ENCODE measurements at regions not wholly inside any gene's neighbourhood (a gene's known extent, or its start where the extent isn't known, plus 50 kb on each side); places are given as distances from the start of the nearest gene placed in this dataset.
A peak's percentile ranks its signal among the peaks of the same experiment; 100 is the strongest.

DNA sequence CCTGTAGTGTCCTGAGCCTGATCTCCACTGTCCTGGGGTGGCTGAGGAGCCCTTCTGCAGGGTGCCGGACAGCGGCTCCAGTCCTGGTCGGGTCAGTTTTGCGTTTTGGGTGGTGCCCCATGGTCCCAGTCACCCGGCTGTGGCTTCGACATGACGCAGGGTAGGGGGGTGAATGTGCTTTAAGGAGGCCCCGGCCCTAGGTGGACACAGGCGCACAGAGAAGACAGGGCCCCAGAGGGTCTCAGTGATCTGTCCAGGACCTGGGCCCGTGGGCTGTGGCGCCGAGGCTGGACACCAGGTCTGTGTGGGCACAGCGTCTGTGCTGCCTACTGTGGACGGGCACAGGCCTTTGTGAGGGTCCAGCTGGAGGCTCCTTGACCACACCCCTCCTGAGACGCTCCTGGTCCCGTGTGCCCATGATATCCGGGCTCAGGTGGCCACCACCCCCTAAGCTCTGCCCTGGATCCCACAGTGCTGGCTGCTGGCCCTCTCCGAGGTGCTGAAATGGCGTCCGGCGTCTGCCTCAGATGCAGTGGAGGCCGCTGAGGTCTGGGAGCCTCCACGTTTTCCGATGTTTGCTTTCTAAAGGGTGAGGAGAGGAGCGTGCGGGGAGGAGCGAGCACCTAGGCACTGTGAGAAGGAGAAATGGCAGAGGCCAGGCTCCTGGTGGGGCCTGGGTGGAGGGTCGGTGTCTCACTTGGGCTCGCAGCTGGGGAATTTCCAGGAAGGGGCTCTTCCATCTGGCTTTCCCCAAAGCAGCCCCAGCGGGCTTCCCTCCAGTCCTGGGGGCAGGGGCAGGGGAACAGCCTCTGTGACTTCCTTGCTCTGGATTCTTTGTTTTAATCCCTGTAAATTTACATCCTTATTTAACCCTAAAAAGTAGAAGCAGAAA, 56.1 kb upstream of the ACSF3 start (continued):
- TF ChIP-seq TEAD4 (CRISPR knock-in tag; IDR thresholded peaks at IDR 0.05) (peak; percentile 52; the same call in 1 of the 2 replicates), NFYB (CRISPR knock-in tag; conservative IDR thresholded peaks at IDR 0.05; ENCODE audit: low read depth) (peak; percentile 26; the same call in 1 of the 2 replicates), CREB1 (CRISPR knock-in tag; IDR thresholded peaks at IDR 0.05) (peak; percentile 58; the same call in 1 of the 2 replicates), CBFB (CRISPR knock-in tag; IDR thresholded peaks at IDR 0.05; ENCODE audit: low read depth) (no peak), ATF1 (CRISPR knock-in tag; IDR thresholded peaks at IDR 0.05) (0 out of 2 replicates have a peak, but pooled peaks have one; percentile 44), ESRRA (CRISPR knock-in tag; IDR thresholded peaks at IDR 0.05; ENCODE audit: borderline replicate concordance) (peak; percentile 76; the same call in 1 of the 2 replicates), PREB (CRISPR knock-in tag; IDR thresholded peaks at IDR 0.05; ENCODE audit: borderline replicate concordance) (0 out of 2 replicates have a peak, but pooled peaks have one; percentile 65), NR1H2 (CRISPR knock-in tag; IDR thresholded peaks at IDR 0.05) (no peak)
- TF ChIP-seq, protein P1, sequence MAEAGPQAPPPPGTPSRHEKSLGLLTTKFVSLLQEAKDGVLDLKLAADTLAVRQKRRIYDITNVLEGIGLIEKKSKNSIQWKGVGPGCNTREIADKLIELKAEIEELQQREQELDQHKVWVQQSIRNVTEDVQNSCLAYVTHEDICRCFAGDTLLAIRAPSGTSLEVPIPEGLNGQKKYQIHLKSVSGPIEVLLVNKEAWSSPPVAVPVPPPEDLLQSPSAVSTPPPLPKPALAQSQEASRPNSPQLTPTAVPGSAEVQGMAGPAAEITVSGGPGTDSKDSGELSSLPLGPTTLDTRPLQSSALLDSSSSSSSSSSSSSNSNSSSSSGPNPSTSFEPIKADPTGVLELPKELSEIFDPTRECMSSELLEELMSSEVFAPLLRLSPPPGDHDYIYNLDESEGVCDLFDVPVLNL (CRISPR knock-in tag; IDR thresholded peaks at IDR 0.05; ENCODE audit: borderline replicate concordance, low read depth) = peak; percentile 26; the same call in 1 of the 2 replicates
- TF ChIP-seq, protein P2, sequence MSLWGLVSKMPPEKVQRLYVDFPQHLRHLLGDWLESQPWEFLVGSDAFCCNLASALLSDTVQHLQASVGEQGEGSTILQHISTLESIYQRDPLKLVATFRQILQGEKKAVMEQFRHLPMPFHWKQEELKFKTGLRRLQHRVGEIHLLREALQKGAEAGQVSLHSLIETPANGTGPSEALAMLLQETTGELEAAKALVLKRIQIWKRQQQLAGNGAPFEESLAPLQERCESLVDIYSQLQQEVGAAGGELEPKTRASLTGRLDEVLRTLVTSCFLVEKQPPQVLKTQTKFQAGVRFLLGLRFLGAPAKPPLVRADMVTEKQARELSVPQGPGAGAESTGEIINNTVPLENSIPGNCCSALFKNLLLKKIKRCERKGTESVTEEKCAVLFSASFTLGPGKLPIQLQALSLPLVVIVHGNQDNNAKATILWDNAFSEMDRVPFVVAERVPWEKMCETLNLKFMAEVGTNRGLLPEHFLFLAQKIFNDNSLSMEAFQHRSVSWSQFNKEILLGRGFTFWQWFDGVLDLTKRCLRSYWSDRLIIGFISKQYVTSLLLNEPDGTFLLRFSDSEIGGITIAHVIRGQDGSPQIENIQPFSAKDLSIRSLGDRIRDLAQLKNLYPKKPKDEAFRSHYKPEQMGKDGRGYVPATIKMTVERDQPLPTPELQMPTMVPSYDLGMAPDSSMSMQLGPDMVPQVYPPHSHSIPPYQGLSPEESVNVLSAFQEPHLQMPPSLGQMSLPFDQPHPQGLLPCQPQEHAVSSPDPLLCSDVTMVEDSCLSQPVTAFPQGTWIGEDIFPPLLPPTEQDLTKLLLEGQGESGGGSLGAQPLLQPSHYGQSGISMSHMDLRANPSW (CRISPR knock-in tag; conservative IDR thresholded peaks at IDR 0.05; ENCODE audit: low read depth) = no peak
- TF ChIP-seq, protein P3, sequence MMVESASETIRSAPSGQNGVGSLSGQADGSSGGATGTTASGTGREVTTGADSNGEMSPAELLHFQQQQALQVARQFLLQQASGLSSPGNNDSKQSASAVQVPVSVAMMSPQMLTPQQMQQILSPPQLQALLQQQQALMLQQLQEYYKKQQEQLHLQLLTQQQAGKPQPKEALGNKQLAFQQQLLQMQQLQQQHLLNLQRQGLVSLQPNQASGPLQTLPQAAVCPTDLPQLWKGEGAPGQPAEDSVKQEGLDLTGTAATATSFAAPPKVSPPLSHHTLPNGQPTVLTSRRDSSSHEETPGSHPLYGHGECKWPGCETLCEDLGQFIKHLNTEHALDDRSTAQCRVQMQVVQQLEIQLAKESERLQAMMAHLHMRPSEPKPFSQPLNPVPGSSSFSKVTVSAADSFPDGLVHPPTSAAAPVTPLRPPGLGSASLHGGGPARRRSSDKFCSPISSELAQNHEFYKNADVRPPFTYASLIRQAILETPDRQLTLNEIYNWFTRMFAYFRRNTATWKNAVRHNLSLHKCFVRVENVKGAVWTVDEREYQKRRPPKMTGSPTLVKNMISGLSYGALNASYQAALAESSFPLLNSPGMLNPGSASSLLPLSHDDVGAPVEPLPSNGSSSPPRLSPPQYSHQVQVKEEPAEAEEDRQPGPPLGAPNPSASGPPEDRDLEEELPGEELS (CRISPR knock-in tag; IDR thresholded peaks at IDR 0.05) = peak; percentile 86
- TF ChIP-seq, protein P4, sequence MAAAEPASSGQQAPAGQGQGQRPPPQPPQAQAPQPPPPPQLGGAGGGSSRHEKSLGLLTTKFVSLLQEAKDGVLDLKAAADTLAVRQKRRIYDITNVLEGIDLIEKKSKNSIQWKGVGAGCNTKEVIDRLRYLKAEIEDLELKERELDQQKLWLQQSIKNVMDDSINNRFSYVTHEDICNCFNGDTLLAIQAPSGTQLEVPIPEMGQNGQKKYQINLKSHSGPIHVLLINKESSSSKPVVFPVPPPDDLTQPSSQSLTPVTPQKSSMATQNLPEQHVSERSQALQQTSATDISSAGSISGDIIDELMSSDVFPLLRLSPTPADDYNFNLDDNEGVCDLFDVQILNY (CRISPR knock-in tag; IDR thresholded peaks at IDR 0.05) = no peak

DNA sequence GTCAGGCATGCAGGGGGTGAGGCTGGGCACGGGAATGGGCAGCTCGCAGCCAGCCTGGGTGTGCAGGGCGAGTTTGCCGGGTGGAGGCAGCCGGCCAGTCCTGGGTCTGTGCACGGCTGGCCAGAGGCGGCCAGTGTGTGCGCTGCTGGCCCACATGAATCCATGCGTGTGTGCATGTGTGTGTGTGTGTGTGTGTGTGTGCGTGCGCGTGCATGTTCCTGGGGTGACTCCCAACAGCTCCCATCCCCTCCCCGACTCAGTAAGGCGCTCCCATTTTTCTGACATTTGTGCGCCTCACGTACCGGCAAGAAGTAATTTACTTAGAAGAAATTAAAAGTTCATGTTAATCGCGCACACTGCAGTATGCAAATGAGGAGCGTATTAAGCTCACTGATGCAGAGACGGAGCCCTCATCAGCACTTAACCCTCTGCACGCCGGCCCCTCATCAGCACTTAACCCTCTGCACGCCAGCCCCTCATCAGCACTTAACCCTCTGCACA, 55.4 kb upstream of the ACSF3 start:
- ChIA-PET POLR2A (interaction anchor here (0.6 kb wide), 1 partner anchor 35 kb away, joined by 3 read pairs; no protein-coding TSS in a partner anchor), CTCF (interaction anchor here (1.5 kb wide), 1 partner anchor 301 kb away, joined by 5 read pairs; no protein-coding TSS in a partner anchor)
- TF ChIP-seq SOX15 (CRISPR knock-in tag; IDR thresholded peaks at IDR 0.05) = no peak
- 0 out of 2 replicates have a peak, but pooled peaks have one; percentile 7 for TF ChIP-seq NR2C2 (CRISPR knock-in tag; IDR thresholded peaks at IDR 0.05)
- no peak for TF ChIP-seq ATF3 (CRISPR knock-in tag; conservative IDR thresholded peaks at IDR 0.05)
- TF ChIP-seq ZNF219 (CRISPR knock-in tag; IDR thresholded peaks at IDR 0.05; ENCODE audit: borderline replicate concordance) = no peak
- TF ChIP-seq, protein P5, sequence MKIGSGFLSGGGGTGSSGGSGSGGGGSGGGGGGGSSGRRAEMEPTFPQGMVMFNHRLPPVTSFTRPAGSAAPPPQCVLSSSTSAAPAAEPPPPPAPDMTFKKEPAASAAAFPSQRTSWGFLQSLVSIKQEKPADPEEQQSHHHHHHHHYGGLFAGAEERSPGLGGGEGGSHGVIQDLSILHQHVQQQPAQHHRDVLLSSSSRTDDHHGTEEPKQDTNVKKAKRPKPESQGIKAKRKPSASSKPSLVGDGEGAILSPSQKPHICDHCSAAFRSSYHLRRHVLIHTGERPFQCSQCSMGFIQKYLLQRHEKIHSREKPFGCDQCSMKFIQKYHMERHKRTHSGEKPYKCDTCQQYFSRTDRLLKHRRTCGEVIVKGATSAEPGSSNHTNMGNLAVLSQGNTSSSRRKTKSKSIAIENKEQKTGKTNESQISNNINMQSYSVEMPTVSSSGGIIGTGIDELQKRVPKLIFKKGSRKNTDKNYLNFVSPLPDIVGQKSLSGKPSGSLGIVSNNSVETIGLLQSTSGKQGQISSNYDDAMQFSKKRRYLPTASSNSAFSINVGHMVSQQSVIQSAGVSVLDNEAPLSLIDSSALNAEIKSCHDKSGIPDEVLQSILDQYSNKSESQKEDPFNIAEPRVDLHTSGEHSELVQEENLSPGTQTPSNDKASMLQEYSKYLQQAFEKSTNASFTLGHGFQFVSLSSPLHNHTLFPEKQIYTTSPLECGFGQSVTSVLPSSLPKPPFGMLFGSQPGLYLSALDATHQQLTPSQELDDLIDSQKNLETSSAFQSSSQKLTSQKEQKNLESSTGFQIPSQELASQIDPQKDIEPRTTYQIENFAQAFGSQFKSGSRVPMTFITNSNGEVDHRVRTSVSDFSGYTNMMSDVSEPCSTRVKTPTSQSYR (CRISPR knock-in tag; IDR thresholded peaks at IDR 0.05) = no peak
- TF ChIP-seq FOXJ3 (CRISPR knock-in tag; IDR thresholded peaks at IDR 0.05; ENCODE audit: borderline replicate concordance) = no peak
- ATAC-seq (no peak), DNase-seq (ENCODE audit: low spot score) (no peak)
- no peaks in the 10 kb centered on the region for H3K27me3 Mint-ChIP-seq (ENCODE audit: low read depth)
- peaks cover 9% of the 10 kb centered on the region for H3K4me1 Mint-ChIP-seq
- no peaks in the 10 kb centered on the region for H3K9me3 Mint-ChIP-seq
- no peaks in the 10 kb centered on the region for H3K36me3 Mint-ChIP-seq
- no peak overlapping the region for H3K27ac Mint-ChIP-seq
- H3K4me3 Mint-ChIP-seq = no peak overlapping the region
